ENCODE measurements at regions not wholly inside any gene's neighbourhood (a gene's known extent, or its start where the extent isn't known, plus 50 kb on each side); places are given as distances from the start of the nearest gene placed in this dataset.

GRCh38 chr2:13545320-13545719, 828.6 kb downstream of the TRIB2 start:
- TF ChIP-seq CTCF (IDR thresholded peaks at IDR 0.05): no peak
- intact Hi-C loops (cut with DNase I): no loop called here

GRCh38 chr2:13546131-13546530, 829.4 kb downstream of the TRIB2 start:
- TF ChIP-seq CTCF (IDR thresholded peaks at IDR 0.05): no peak

More at GRCh38 chr2:13545320-13545719, 828.6 kb downstream of the TRIB2 start:
- no peak for DNase-seq (ENCODE audit: low spot score in 2 of 2)
- Histone ChIP-seq H3K36me3 (no peaks in the 10 kb centered on the region), H3K27ac (no peak overlapping the region), H3K4me1 (no peaks in the 10 kb centered on the region), H3K27me3 (no peaks in the 10 kb centered on the region), H3K4me3 (no peak overlapping the region), H3K9me3 (no peaks in the 10 kb centered on the region)

GRCh38 chr2:13550285-13551231, 833.8 kb downstream of the TRIB2 start:
- no peak for TF ChIP-seq CTCF (IDR thresholded peaks at IDR 0.05)
- intact Hi-C loops (cut with DNase I): no loop called here
- Histone ChIP-seq H3K27ac (no peak overlapping the region), H3K9me3 (no peaks in the 10 kb centered on the region), H3K27me3 (no peaks in the 10 kb centered on the region), H3K4me3 (no peak overlapping the region), H3K4me1 (no peaks in the 10 kb centered on the region), H3K36me3 (no peaks in the 10 kb centered on the region)
- DNase-seq (ENCODE audit: low spot score in 2 of 2): no peak

More at GRCh38 chr2:13546131-13546530, 829.4 kb downstream of the TRIB2 start:
- Histone ChIP-seq H3K27ac (no peak overlapping the region), H3K4me3 (no peak overlapping the region), H3K9me3 (no peaks in the 10 kb centered on the region), H3K27me3 (no peaks in the 10 kb centered on the region), H3K36me3 (no peaks in the 10 kb centered on the region), H3K4me1 (no peaks in the 10 kb centered on the region)
- intact Hi-C loops (cut with DNase I): no loop called here
- no peak for DNase-seq (ENCODE audit: low spot score in 2 of 2)

DNA sequence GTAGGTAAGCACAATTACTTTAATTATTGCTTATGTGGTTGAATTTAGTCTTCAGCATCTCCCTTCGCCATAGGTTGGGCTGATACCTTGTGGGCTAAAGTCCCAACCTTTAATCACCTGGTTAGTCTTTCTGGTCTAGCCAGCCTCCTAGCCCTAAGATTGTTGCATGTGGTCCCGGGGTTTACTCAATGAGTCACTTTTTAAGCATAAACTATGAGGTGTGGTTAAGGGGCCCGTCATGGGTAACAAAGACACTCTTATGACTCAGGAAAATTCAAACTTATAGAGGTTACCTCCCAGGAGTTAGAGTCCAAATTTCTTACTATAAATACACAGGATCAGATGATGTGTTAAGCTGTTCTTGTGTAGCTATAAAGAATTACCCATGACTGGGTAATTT, 841.6 kb downstream of the TRIB2 start:
- Histone ChIP-seq H3K4me3 (no peak overlapping the region), H3K27me3 (no peaks in the 10 kb centered on the region), H3K4me1 (no peaks in the 10 kb centered on the region), H3K9me3 (no peaks in the 10 kb centered on the region), H3K36me3 (no peaks in the 10 kb centered on the region), H3K27ac (no peak overlapping the region)
- no peak for TF ChIP-seq CTCF (IDR thresholded peaks at IDR 0.05)
- no peak for DNase-seq (ENCODE audit: low spot score in 2 of 2)
- intact Hi-C loops (cut with DNase I): no loop called here

DNA sequence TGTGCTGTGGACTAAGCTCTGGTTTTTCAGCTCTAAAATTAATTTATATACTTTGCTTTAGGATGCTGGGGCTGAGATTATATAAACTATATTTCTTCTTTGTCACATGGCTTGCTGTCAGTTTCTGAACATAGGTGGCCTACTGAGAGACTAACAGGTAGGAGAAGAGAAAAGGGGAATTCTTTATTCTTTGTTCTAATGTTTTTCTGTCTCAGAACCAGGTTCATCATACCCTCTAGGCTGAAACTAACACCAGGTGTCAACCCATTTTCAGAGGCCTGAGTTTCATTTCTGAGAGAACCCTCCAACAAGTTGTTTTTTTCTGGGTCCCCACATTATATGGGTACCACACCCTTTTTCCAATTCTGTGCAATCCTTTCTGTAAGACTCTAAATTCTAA, 843.6 kb downstream of the TRIB2 start:
- Histone ChIP-seq H3K36me3 (no peaks in the 10 kb centered on the region), H3K4me3 (no peak overlapping the region), H3K9me3 (no peaks in the 10 kb centered on the region), H3K4me1 (no peaks in the 10 kb centered on the region), H3K27me3 (no peaks in the 10 kb centered on the region), H3K27ac (no peak overlapping the region)
- intact Hi-C loops (cut with DNase I): no loop called here
- TF ChIP-seq CTCF (IDR thresholded peaks at IDR 0.05): no peak
- no peak for DNase-seq (ENCODE audit: low spot score in 2 of 2)
